ENCODE measurements at regions not wholly inside any gene's neighbourhood (a gene's known extent, or its start where the extent isn't known, plus 50 kb on each side); places are given as distances from the start of the nearest gene placed in this dataset.

- no peak for TF ChIP-seq CTCF (conservative IDR thresholded peaks at IDR 0.05)
- TF ChIP-seq ZFX (IDR thresholded peaks at IDR 0.05): no peak
Measured at GRCh38 chr11:24408202-24408601, 88.7 kb upstream of the LUZP2 start.

Measured in C4-2B (cell line).